Endothelial cell (in vitro differentiated cells): ENCODE measurements at regions not wholly inside any gene's neighbourhood (a gene's known extent, or its start where the extent isn't known, plus 50 kb on each side); places are given as distances from the start of the nearest gene placed in this dataset.

ENCODE experiments used
- DNase-seq: peaks from one replicate; pipeline ENCODE4 v3.0.0; 2021; ENCODE audit warnings: low spot score
- H3K27ac Mint-ChIP-seq: one replicate; pipeline ENCODE4 v1.8.0; 2021; ENCODE audit warnings: mixed read lengths, inconsistent platforms; ENCODE audit not compliant: unreplicated experiment
- H3K27me3 Mint-ChIP-seq: one replicate; pipeline ENCODE4 v1.8.0; 2021; ENCODE audit warnings: mild to moderate bottlenecking, moderate library complexity, mixed read lengths, inconsistent platforms; ENCODE audit not compliant: unreplicated experiment
- H3K36me3 Mint-ChIP-seq: one replicate; pipeline ENCODE4 v1.8.0; 2021; ENCODE audit warnings: mild to moderate bottlenecking, low read depth, mixed read lengths, inconsistent platforms; ENCODE audit not compliant: unreplicated experiment
- H3K4me1 Mint-ChIP-seq: one replicate; pipeline ENCODE4 v1.8.0; 2021; ENCODE audit warnings: mild to moderate bottlenecking, mixed read lengths, inconsistent platforms; ENCODE audit not compliant: unreplicated experiment
- H3K4me3 Mint-ChIP-seq: one replicate; pipeline ENCODE4 v1.8.0; 2021; ENCODE audit warnings: mild to moderate bottlenecking, mixed read lengths, inconsistent platforms; ENCODE audit not compliant: unreplicated experiment
- H3K9me3 Mint-ChIP-seq: one replicate; pipeline ENCODE4 v1.8.0; 2021; ENCODE audit warnings: mixed read lengths, inconsistent platforms; ENCODE audit not compliant: unreplicated experiment
- TF ChIP-seq, protein P1 (sequence below): fragments of 200-600 bp; sonication (generic); IDR thresholded peaks from one replicate; pipeline ENCODE4 v1.5.0; 2021; ENCODE audit warnings: antibody characterized with exemption; ENCODE audit not compliant: unreplicated experiment

DNA sequence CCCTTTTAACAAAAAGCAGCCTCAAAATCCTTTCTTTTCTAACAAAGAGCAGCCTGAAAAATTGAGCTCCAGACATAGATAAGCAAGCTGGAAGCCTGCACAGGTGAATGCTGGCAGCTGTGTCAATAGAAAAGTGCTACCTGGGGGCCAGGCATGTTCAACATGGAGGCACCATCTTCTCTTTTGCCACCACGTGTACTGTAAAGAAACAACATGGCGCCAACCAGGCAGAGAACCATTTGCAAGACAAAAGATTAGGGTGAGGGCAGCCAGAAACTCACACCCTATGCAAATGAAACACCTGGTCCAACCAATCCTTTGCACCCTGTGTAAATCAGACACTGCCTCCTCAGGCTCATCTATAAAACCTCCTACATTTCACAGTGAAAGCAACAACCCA is 96.0 kb downstream of the ACTL7B start:
- Mint-ChIP-seq H3K9me3 (no peaks in the 10 kb centered on the region), H3K4me3 (no peak overlapping the region), H3K36me3 (no peaks in the 10 kb centered on the region), H3K27me3 (no peaks in the 10 kb centered on the region), H3K27ac (no peak overlapping the region), H3K4me1 (no peaks in the 10 kb centered on the region)
- no peak for DNase-seq
- TF ChIP-seq, protein P1, sequence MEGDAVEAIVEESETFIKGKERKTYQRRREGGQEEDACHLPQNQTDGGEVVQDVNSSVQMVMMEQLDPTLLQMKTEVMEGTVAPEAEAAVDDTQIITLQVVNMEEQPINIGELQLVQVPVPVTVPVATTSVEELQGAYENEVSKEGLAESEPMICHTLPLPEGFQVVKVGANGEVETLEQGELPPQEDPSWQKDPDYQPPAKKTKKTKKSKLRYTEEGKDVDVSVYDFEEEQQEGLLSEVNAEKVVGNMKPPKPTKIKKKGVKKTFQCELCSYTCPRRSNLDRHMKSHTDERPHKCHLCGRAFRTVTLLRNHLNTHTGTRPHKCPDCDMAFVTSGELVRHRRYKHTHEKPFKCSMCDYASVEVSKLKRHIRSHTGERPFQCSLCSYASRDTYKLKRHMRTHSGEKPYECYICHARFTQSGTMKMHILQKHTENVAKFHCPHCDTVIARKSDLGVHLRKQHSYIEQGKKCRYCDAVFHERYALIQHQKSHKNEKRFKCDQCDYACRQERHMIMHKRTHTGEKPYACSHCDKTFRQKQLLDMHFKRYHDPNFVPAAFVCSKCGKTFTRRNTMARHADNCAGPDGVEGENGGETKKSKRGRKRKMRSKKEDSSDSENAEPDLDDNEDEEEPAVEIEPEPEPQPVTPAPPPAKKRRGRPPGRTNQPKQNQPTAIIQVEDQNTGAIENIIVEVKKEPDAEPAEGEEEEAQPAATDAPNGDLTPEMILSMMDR, result no peak

DNA sequence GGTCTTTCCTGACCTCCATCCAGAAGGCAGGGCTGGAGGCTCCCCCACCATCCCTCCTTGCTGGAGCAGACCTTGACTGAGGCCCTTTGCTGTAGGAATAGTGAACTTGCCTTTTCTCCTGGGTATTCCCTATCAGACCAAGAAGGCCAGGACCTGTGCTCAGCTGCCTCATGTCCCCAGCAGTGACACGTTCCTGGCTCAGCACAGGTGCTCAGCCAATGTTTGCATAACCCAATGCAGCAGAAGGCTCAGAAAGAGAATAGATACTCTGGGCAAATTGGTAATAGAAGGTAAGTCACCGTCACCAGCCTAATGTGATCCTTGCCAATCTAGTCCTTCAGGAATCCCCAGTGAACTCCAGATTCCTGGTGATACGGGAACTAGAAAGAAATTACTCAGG is 96.4 kb downstream of the ACTL7B start:
- no peak overlapping the region for H3K27ac Mint-ChIP-seq
- H3K36me3 Mint-ChIP-seq, result no peaks in the 10 kb centered on the region
- H3K27me3 Mint-ChIP-seq, result no peaks in the 10 kb centered on the region
- no peak for DNase-seq
- no peaks in the 10 kb centered on the region for H3K9me3 Mint-ChIP-seq
- no peaks in the 10 kb centered on the region for H3K4me1 Mint-ChIP-seq
- no peak overlapping the region for H3K4me3 Mint-ChIP-seq
- TF ChIP-seq, protein P1, result no peak

DNA sequence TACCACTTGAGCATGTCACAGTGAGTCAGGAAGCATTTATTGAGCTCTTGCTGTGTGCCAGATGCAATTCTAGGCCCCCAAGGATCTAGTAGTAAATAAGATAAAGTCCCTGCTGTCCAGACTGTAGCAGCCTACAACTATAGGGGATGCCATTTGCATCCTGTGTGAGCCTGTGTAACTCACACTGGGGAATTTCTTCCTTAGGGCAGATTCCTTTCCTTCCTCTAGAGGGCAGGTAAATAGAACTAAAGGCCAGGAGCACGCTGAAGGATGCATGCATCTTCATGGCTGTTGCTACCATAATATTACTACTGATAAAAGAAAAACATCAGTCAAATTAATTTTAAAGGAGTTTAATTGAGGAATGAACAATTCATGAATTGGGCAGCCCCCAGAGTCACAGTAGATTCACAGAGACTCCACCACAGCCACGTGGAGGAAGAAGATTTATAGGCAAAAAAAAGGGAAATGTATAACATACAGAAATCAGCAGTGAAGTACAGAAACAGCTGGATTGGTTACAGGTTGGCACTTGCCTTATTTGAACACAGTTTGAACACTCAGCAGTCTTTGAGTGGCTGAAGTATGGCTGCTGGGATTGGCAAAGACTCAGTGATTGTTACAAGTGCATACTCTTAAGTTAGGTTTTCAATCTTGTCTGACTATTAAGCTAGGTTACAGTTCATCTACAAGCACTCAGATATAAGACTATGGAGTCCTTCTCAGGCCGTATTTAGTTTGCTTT is 98.9 kb downstream of the ACTL7B start:
- Mint-ChIP-seq H3K27me3 (peaks cover 6% of the 10 kb centered on the region), H3K36me3 (no peaks in the 10 kb centered on the region), H3K4me1 (no peaks in the 10 kb centered on the region), H3K4me3 (no peak overlapping the region), H3K9me3 (no peaks in the 10 kb centered on the region), H3K27ac (no peak overlapping the region)
- DNase-seq, result no peak
- TF ChIP-seq, protein P1, result peak; percentile 31

DNA sequence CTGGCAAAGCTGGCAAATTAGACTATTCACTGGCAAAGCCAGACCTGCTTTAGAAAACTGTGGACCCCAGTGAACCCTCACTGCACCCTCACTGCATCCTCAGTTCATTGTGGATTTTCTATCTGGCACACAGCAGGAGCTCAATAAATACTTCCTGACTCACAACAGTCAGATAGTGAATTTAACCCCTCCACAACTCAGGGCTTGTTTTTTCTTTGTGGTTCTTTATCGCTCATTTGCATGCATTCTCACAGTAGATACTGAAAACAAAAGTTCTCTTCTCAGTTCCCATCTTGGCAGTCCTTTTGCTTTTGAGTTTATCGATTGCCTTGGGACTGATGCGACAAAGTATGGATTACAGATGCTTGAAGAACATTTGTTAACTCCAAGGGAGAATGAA is 99.8 kb downstream of the ACTL7B start:
- H3K9me3 Mint-ChIP-seq, result no peaks in the 10 kb centered on the region
- H3K4me1 Mint-ChIP-seq, result no peaks in the 10 kb centered on the region
- TF ChIP-seq, protein P1, result no peak
- H3K27ac Mint-ChIP-seq, result no peak overlapping the region
- peaks cover 6% of the 10 kb centered on the region for H3K27me3 Mint-ChIP-seq
- no peak for DNase-seq
- H3K4me3 Mint-ChIP-seq, result no peak overlapping the region
- H3K36me3 Mint-ChIP-seq, result no peaks in the 10 kb centered on the region

DNA sequence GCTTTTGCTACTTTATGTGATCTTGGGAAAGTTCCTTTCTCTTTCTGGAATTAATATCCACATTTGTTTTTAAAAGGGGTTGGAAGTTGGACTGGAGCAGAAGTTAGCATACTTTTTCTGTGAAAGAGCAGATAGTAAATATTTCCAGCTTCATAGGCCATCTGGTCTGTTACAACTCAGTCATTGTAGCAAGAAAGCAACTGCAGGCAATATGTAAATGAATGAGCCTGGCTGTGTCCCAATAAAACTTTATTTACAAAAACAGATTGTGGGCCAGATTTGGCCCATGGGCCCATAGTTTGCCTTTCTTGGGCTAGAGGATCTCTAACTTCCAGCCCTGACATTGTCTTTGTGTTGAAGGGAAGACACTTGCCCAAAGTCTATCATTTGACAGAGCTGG is 104.4 kb downstream of the ACTL7B start:
- TF ChIP-seq, protein P1, result no peak
- Mint-ChIP-seq H3K27ac (no peak overlapping the region), H3K36me3 (no peaks in the 10 kb centered on the region), H3K9me3 (no peaks in the 10 kb centered on the region), H3K27me3 (peaks cover 6% of the 10 kb centered on the region), H3K4me1 (no peaks in the 10 kb centered on the region), H3K4me3 (no peak overlapping the region)
- no peak for DNase-seq
